ENCODE measurements at regions not wholly inside any gene's neighbourhood (a gene's known extent, or its start where the extent isn't known, plus 50 kb on each side); places are given as distances from the start of the nearest gene placed in this dataset.

DNA sequence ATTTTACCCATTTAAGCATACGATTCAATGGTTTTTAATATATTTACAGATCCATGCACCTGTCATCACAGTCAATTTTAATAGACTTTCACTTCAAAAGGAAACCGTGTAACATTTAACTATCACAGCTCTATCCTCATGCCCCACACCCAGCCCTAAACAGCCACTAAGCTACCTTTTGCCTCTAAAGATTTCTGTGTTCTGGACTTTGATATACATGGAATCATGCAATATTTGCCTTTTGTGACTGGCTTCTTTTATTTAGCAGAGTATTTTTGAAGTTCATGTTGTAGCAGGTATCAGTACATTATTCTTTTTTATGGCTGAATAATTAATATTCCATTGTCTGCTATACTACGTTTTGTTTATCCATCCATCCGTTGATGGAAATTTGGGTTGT lies 50.3 kb upstream of the STX16 start:
- TF ChIP-seq POLR2A (IDR thresholded peaks at IDR 0.05) = no peak
- TF ChIP-seq, protein P1, sequence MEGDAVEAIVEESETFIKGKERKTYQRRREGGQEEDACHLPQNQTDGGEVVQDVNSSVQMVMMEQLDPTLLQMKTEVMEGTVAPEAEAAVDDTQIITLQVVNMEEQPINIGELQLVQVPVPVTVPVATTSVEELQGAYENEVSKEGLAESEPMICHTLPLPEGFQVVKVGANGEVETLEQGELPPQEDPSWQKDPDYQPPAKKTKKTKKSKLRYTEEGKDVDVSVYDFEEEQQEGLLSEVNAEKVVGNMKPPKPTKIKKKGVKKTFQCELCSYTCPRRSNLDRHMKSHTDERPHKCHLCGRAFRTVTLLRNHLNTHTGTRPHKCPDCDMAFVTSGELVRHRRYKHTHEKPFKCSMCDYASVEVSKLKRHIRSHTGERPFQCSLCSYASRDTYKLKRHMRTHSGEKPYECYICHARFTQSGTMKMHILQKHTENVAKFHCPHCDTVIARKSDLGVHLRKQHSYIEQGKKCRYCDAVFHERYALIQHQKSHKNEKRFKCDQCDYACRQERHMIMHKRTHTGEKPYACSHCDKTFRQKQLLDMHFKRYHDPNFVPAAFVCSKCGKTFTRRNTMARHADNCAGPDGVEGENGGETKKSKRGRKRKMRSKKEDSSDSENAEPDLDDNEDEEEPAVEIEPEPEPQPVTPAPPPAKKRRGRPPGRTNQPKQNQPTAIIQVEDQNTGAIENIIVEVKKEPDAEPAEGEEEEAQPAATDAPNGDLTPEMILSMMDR (IDR thresholded peaks at IDR 0.05) = no peak

All from testis (tissue), 2 donors.